ENCODE measurements at regions not wholly inside any gene's neighbourhood (a gene's known extent, or its start where the extent isn't known, plus 50 kb on each side); places are given as distances from the start of the nearest gene placed in this dataset.

GRCh38 chr2:234680688-234681619, 184.1 kb upstream of the ARL4C start:
- TF ChIP-seq EP300 (IDR thresholded peaks at IDR 0.05; ENCODE audit: borderline replicate concordance) (no peak), CEBPB (IDR thresholded peaks at IDR 0.05) (no peak), NFIC (IDR thresholded peaks at IDR 0.05) (no peak), RAD21 (IDR thresholded peaks at IDR 0.05; ENCODE audit: low read depth) (no peak), REST (IDR thresholded peaks at IDR 0.05; ENCODE audit: low read depth) (no peak), TAF1 (IDR thresholded peaks at IDR 0.05; ENCODE audit: low read depth) (no peak), YY1 (IDR thresholded peaks at IDR 0.05; ENCODE audit: low read depth) (no peak), CREB1 (IDR thresholded peaks at IDR 0.05; ENCODE audit: low read depth) (no peak), TEAD4 (IDR thresholded peaks at IDR 0.05) (no peak), MAX (IDR thresholded peaks at IDR 0.05) (no peak), USF1 (IDR thresholded peaks at IDR 0.05) (no peak), FOXM1 (IDR thresholded peaks at IDR 0.05; ENCODE audit: borderline replicate concordance, low read depth) (no peak)
